ENCODE measurements at regions not wholly inside any gene's neighbourhood (a gene's known extent, or its start where the extent isn't known, plus 50 kb on each side); places are given as distances from the start of the nearest gene placed in this dataset.

- no peak for TF ChIP-seq CTCF (IDR thresholded peaks at IDR 0.05)
- no peak for TF ChIP-seq EP300 (IDR thresholded peaks at IDR 0.05)
- TF ChIP-seq POLR2A (IDR thresholded peaks at IDR 0.05), result no peak
- TF ChIP-seq POLR2AphosphoS5 (IDR thresholded peaks at IDR 0.05), result no peak
Measured at GRCh38 chr13:81498969-81499368, 1158.0 kb upstream of the SPRY2 start.

Measured in sigmoid colon (tissue), 4 donors.